ENCODE measurements at regions not wholly inside any gene's neighbourhood (a gene's known extent, or its start where the extent isn't known, plus 50 kb on each side); places are given as distances from the start of the nearest gene placed in this dataset.

DNA sequence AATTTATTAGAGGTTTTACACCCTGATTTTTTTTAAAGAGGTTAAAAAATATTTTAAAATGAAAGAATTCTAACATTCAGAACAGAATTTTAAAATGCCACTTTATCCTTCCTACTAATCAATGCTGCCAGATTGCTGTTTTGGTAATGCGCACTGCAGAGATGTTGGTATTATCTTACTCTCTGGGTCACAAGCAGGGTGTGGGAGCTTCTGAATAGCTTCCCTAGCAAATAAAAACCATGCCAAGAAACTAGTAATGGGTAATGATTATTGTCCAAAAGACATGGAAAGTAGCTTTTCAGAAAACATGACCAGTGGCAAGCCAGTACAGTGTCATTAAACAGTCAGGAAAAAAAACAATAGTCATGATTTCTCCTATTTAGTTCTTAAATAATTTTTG, 205.4 kb downstream of the TPBG start:
- TF ChIP-seq POLR2A (IDR thresholded peaks at IDR 0.05), result no peak
- TF ChIP-seq, protein P1, sequence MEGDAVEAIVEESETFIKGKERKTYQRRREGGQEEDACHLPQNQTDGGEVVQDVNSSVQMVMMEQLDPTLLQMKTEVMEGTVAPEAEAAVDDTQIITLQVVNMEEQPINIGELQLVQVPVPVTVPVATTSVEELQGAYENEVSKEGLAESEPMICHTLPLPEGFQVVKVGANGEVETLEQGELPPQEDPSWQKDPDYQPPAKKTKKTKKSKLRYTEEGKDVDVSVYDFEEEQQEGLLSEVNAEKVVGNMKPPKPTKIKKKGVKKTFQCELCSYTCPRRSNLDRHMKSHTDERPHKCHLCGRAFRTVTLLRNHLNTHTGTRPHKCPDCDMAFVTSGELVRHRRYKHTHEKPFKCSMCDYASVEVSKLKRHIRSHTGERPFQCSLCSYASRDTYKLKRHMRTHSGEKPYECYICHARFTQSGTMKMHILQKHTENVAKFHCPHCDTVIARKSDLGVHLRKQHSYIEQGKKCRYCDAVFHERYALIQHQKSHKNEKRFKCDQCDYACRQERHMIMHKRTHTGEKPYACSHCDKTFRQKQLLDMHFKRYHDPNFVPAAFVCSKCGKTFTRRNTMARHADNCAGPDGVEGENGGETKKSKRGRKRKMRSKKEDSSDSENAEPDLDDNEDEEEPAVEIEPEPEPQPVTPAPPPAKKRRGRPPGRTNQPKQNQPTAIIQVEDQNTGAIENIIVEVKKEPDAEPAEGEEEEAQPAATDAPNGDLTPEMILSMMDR (IDR thresholded peaks at IDR 0.05), result no peak
- TF ChIP-seq POLR2AphosphoS5 (IDR thresholded peaks at IDR 0.05), result no peak

Measured in breast epithelium (tissue), 3 donors.